Activated B cell treated with CpG ODN at 0.5 μM for 24 hours (primary cell): ENCODE measurements at regions not wholly inside any gene's neighbourhood (a gene's known extent, or its start where the extent isn't known, plus 50 kb on each side); places are given as distances from the start of the nearest gene placed in this dataset.

Source experiments
- ATAC-seq: fragments of 200-7000 bp; cut with Tn5 transposase; one replicate; pipeline ENCODE4 v1.10.0; 2021; ENCODE audit warnings: low read depth, mild to moderate bottlenecking, moderate library complexity
- CTCF ChIA-PET: fragments of 350-600 bp; sonication (Branson Sonifier 250); formaldehyde crosslinking; loops from one replicate; lab custom pipeline; 2021; ENCODE audit warnings: antibody characterized with exemption; lab: Charles Lee
- POLR2A ChIA-PET: fragments of 350-600 bp; sonication (Branson Sonifier 250); formaldehyde crosslinking; loops from one replicate; lab custom pipeline; 2021; ENCODE audit warnings: antibody characterized with exemption; lab: Charles Lee
- DNase-seq: peaks from one replicate; pipeline ENCODE4 v3.0.0; 2022
- H3K27ac Mint-ChIP-seq: one replicate; pipeline ENCODE4 v1.8.0; 2020; ENCODE audit warnings: mixed read lengths
- H3K27me3 Mint-ChIP-seq: one replicate; pipeline ENCODE4 v1.8.0; 2021; ENCODE audit warnings: mixed read lengths
- H3K36me3 Mint-ChIP-seq: one replicate; pipeline ENCODE4 v1.8.0; 2021; ENCODE audit warnings: low read depth, mixed read lengths
- H3K4me1 Mint-ChIP-seq: one replicate; pipeline ENCODE4 v1.8.0; 2021; ENCODE audit warnings: mixed read lengths
- H3K4me3 Mint-ChIP-seq: one replicate; pipeline ENCODE4 v1.8.0; 2020; ENCODE audit warnings: mild to moderate bottlenecking, mixed read lengths
- H3K9me3 Mint-ChIP-seq: one replicate; pipeline ENCODE4 v1.8.0; 2020; ENCODE audit warnings: mixed read lengths
- CTCF ChIP-seq: fragments of 200-600 bp; IDR thresholded peaks from one replicate; pipeline ENCODE4 v1.8.0; 2022; ENCODE audit warnings: antibody characterized with exemption, mild to moderate bottlenecking
- intact Hi-C: fragments of 100-400 bp; cut with micrococcal nuclease; formaldehyde crosslinking; loops from one replicate; pipeline ENCODE4 v1.15.1; 2024

- H3K9me3 Mint-ChIP-seq, result peaks cover 4% of the 10 kb centered on the region
- ChIA-PET CTCF (no interaction called here), POLR2A (no interaction called here)
- no peaks in the 10 kb centered on the region for H3K4me1 Mint-ChIP-seq
- DNase-seq (no peak), ATAC-seq (no peak)
- no peaks in the 10 kb centered on the region for H3K27me3 Mint-ChIP-seq
- no peak for TF ChIP-seq CTCF
- H3K36me3 Mint-ChIP-seq, result no peaks in the 10 kb centered on the region
- no peak overlapping the region for H3K4me3 Mint-ChIP-seq
- intact Hi-C loops, result no loop called here
- H3K27ac Mint-ChIP-seq, result no peak overlapping the region
Measured at GRCh38 chr12:19953734-19954133, 414.6 kb upstream of the PDE3A start.

GRCh38 chr12:19954163-19954562 is 414.2 kb upstream of the PDE3A start:
- intact Hi-C loops, result no loop called here
- H3K36me3 Mint-ChIP-seq, result no peaks in the 10 kb centered on the region
- H3K4me1 Mint-ChIP-seq, result no peaks in the 10 kb centered on the region
- peaks cover 2% of the 10 kb centered on the region for H3K9me3 Mint-ChIP-seq
- H3K27ac Mint-ChIP-seq, result no peak overlapping the region
- no peak overlapping the region for H3K4me3 Mint-ChIP-seq
- POLR2A ChIA-PET, result no interaction called here
- DNase-seq (no peak), ATAC-seq (no peak)
- no peaks in the 10 kb centered on the region for H3K27me3 Mint-ChIP-seq
- TF ChIP-seq CTCF, result no peak
- CTCF ChIA-PET, result no interaction called here

- intact Hi-C loops, result no loop called here
- Mint-ChIP-seq H3K36me3 (no peaks in the 10 kb centered on the region), H3K4me3 (no peak overlapping the region), H3K9me3 (peaks cover 8% of the 10 kb centered on the region), H3K27ac (no peak overlapping the region), H3K4me1 (no peaks in the 10 kb centered on the region), H3K27me3 (no peaks in the 10 kb centered on the region)
- ATAC-seq (no peak), DNase-seq (no peak)
- no peak for TF ChIP-seq CTCF
- CTCF ChIA-PET, result no interaction called here
- POLR2A ChIA-PET, result no interaction called here
Measured at GRCh38 chr12:19957308-19958125, 410.8 kb upstream of the PDE3A start.

GRCh38 chr12:19958389-19958788 is 409.9 kb upstream of the PDE3A start:
- DNase-seq (no peak), ATAC-seq (no peak)
- TF ChIP-seq CTCF, result no peak
- Mint-ChIP-seq H3K36me3 (no peaks in the 10 kb centered on the region), H3K27ac (no peak overlapping the region), H3K27me3 (no peaks in the 10 kb centered on the region), H3K9me3 (peaks cover 7% of the 10 kb centered on the region), H3K4me1 (no peaks in the 10 kb centered on the region), H3K4me3 (no peak overlapping the region)
- CTCF ChIA-PET, result no interaction called here
- intact Hi-C loops, result no loop called here
- POLR2A ChIA-PET, result no interaction called here

- CTCF ChIA-PET, result no interaction called here
- intact Hi-C loops, result no loop called here
- H3K27ac Mint-ChIP-seq, result no peak overlapping the region
- ATAC-seq (no peak), DNase-seq (no peak)
- no peak for TF ChIP-seq CTCF
- no peaks in the 10 kb centered on the region for H3K27me3 Mint-ChIP-seq
- H3K36me3 Mint-ChIP-seq, result no peaks in the 10 kb centered on the region
- POLR2A ChIA-PET, result no interaction called here
- no peaks in the 10 kb centered on the region for H3K4me1 Mint-ChIP-seq
- H3K9me3 Mint-ChIP-seq, result peaks cover 7% of the 10 kb centered on the region
- no peak overlapping the region for H3K4me3 Mint-ChIP-seq
Measured at GRCh38 chr12:19959353-19959752, 409.0 kb upstream of the PDE3A start.
